ENCODE measurements at regions not wholly inside any gene's neighbourhood (a gene's known extent, or its start where the extent isn't known, plus 50 kb on each side); places are given as distances from the start of the nearest gene placed in this dataset.
"Not testable (repeated sequence)": the region's sequence is repeated elsewhere in the genome, so short reads cannot be mapped to it uniquely, and the experiment has no call there.

- no peak for DNase-seq
Observed at GRCh38 chr11:134740590-134741261, 328.7 kb upstream of the B3GAT1 start.

GRCh38 chr11:134739136-134739535 lies 327.1 kb upstream of the B3GAT1 start:
- DNase-seq: no peak

GRCh38 chr11:134738581-134738980 lies 326.5 kb upstream of the B3GAT1 start:
- DNase-seq: no peak

GRCh38 chr11:134737563-134738510 lies 325.8 kb upstream of the B3GAT1 start:
- DNase-seq: no peak

- DNase-seq: no peak
Observed at GRCh38 chr11:134736251-134736947, 324.4 kb upstream of the B3GAT1 start.

GRCh38 chr11:134734894-134735293 lies 322.9 kb upstream of the B3GAT1 start:
- no peak for DNase-seq

- DNase-seq: no peak
Observed at GRCh38 chr11:134734141-134734845, 322.3 kb upstream of the B3GAT1 start.

- no peak for DNase-seq
Observed at GRCh38 chr11:134733646-134734045, 321.6 kb upstream of the B3GAT1 start.

- no peak for DNase-seq
Observed at GRCh38 chr11:134731213-134731961, 319.3 kb upstream of the B3GAT1 start.

GRCh38 chr11:134730561-134731212 lies 318.6 kb upstream of the B3GAT1 start:
- DNase-seq: no peak

GRCh38 chr11:134730101-134730500 lies 318.1 kb upstream of the B3GAT1 start:
- DNase-seq: no peak

- no peak for DNase-seq
Observed at GRCh38 chr11:134728186-134728585, 316.1 kb upstream of the B3GAT1 start.

GRCh38 chr11:134727636-134728035 lies 315.6 kb upstream of the B3GAT1 start:
- DNase-seq: no peak

- DNase-seq: no peak
Observed at GRCh38 chr11:134727204-134727603, 315.2 kb upstream of the B3GAT1 start.

GRCh38 chr11:134725716-134726639 lies 313.9 kb upstream of the B3GAT1 start:
- DNase-seq: no peak

- DNase-seq: no peak
Observed at GRCh38 chr11:134725211-134725610, 313.2 kb upstream of the B3GAT1 start.

GRCh38 chr11:134724779-134725140 lies 312.7 kb upstream of the B3GAT1 start:
- DNase-seq: no peak

- no peak for DNase-seq
Observed at GRCh38 chr11:134724106-134724778, 312.2 kb upstream of the B3GAT1 start.

GRCh38 chr11:134720691-134721070 lies 308.6 kb upstream of the B3GAT1 start:
- DNase-seq: not testable (repeated sequence)

All from SHP77 treated with DMSO at 0.1 percent for 48 hours (cell line).